ENCODE measurements at regions not wholly inside any gene's neighbourhood (a gene's known extent, or its start where the extent isn't known, plus 50 kb on each side); places are given as distances from the start of the nearest gene placed in this dataset.

GRCh38 chr13:74346960-74347359 lies 212.8 kb upstream of the KLF12 start:
- TF ChIP-seq, protein P1, sequence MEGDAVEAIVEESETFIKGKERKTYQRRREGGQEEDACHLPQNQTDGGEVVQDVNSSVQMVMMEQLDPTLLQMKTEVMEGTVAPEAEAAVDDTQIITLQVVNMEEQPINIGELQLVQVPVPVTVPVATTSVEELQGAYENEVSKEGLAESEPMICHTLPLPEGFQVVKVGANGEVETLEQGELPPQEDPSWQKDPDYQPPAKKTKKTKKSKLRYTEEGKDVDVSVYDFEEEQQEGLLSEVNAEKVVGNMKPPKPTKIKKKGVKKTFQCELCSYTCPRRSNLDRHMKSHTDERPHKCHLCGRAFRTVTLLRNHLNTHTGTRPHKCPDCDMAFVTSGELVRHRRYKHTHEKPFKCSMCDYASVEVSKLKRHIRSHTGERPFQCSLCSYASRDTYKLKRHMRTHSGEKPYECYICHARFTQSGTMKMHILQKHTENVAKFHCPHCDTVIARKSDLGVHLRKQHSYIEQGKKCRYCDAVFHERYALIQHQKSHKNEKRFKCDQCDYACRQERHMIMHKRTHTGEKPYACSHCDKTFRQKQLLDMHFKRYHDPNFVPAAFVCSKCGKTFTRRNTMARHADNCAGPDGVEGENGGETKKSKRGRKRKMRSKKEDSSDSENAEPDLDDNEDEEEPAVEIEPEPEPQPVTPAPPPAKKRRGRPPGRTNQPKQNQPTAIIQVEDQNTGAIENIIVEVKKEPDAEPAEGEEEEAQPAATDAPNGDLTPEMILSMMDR (optimal IDR thresholded peaks at IDR 0.05 in 1 of 3, IDR thresholded peaks at IDR 0.05 in 1 of 3, conservative IDR thresholded peaks at IDR 0.05 in 1 of 3; ENCODE audit: extremely low read depth in 1 of 3, insufficient read depth in 2 of 3, low read length in 3 of 3) = no peak
- TF ChIP-seq EZH2 (IDR thresholded peaks at IDR 0.05; ENCODE audit: low read length) = no peak
- H3K27ac ChIP-seq (ENCODE audit: control insufficient read depth, insufficient read depth, low read length) = no peak overlapping the region
- no peaks in the 10 kb centered on the region for H3K36me3 ChIP-seq (ENCODE audit: control insufficient read depth in 2 of 2, extremely low read depth in 1 of 2, insufficient read depth in 2 of 2, low read length in 2 of 2)
- H3K27me3 ChIP-seq (ENCODE audit: control insufficient read depth, extremely low read depth, insufficient read depth, low read length) = no peaks in the 10 kb centered on the region
- no peaks in the 10 kb centered on the region for H3K9me3 ChIP-seq (ENCODE audit: control insufficient read depth, low read depth, low read length)
- DNase-seq (ENCODE audit: low read depth, low spot score) (no peak), FAIRE-seq (no peak)
- no peaks in the 10 kb centered on the region for H3K9me1 ChIP-seq (ENCODE audit: control insufficient read depth, extremely low read depth, insufficient read depth, low read length)
- H3K9ac ChIP-seq (ENCODE audit: control insufficient read depth, extremely low read depth, insufficient read depth, low read length) = no peak overlapping the region
- H2AFZ ChIP-seq (ENCODE audit: control insufficient read depth, low read length) = no peak overlapping the region
- H3K4me1 ChIP-seq (ENCODE audit: control insufficient read depth, extremely low read depth, insufficient read depth, low read length) = no peaks in the 10 kb centered on the region
- dilution Hi-C loops (cut with MboI; ENCODE audit: extremely low pct_ligation_motif_present, low sequenced_read_pairs) = no loop called here
- no peak overlapping the region for H3K4me3 ChIP-seq (ENCODE audit: control insufficient read depth in 2 of 3, extremely low read depth in 1 of 3, insufficient read depth in 2 of 3, low read depth in 1 of 3, low read length in 3 of 3)
- no peaks in the 10 kb centered on the region for H3K79me2 ChIP-seq (ENCODE audit: control insufficient read depth, insufficient read depth, low read length)
- H4K20me1 ChIP-seq (ENCODE audit: control insufficient read depth, extremely low read depth, insufficient read depth, low read length) = no peaks in the 10 kb centered on the region
- H3K4me2 ChIP-seq (ENCODE audit: control insufficient read depth, extremely low read depth, insufficient read depth, low read depth, low read length) = no peak overlapping the region

GRCh38 chr13:74338341-74338740 lies 204.1 kb upstream of the KLF12 start:
- H3K27me3 ChIP-seq (ENCODE audit: control insufficient read depth, extremely low read depth, insufficient read depth, low read length) = no peaks in the 10 kb centered on the region
- H3K36me3 ChIP-seq (ENCODE audit: control insufficient read depth in 2 of 2, extremely low read depth in 1 of 2, insufficient read depth in 2 of 2, low read length in 2 of 2) = no peaks in the 10 kb centered on the region
- no peak overlapping the region for H3K27ac ChIP-seq (ENCODE audit: control insufficient read depth, insufficient read depth, low read length)
- FAIRE-seq (no peak), DNase-seq (ENCODE audit: low read depth, low spot score) (no peak)
- no peaks in the 10 kb centered on the region for H3K9me1 ChIP-seq (ENCODE audit: control insufficient read depth, extremely low read depth, insufficient read depth, low read length)
- TF ChIP-seq, protein P1 (optimal IDR thresholded peaks at IDR 0.05 in 1 of 3, IDR thresholded peaks at IDR 0.05 in 1 of 3, conservative IDR thresholded peaks at IDR 0.05 in 1 of 3; ENCODE audit: extremely low read depth in 1 of 3, insufficient read depth in 2 of 3, low read length in 3 of 3) = no peak
- no peak for TF ChIP-seq EZH2 (IDR thresholded peaks at IDR 0.05; ENCODE audit: low read length)
- no peak overlapping the region for H3K4me2 ChIP-seq (ENCODE audit: control insufficient read depth, extremely low read depth, insufficient read depth, low read depth, low read length)
- no peaks in the 10 kb centered on the region for H3K9me3 ChIP-seq (ENCODE audit: control insufficient read depth, low read depth, low read length)
- H4K20me1 ChIP-seq (ENCODE audit: control insufficient read depth, extremely low read depth, insufficient read depth, low read length) = no peaks in the 10 kb centered on the region
- H3K4me3 ChIP-seq (ENCODE audit: control insufficient read depth in 2 of 3, extremely low read depth in 1 of 3, insufficient read depth in 2 of 3, low read depth in 1 of 3, low read length in 3 of 3) = no peak overlapping the region
- no peak overlapping the region for H2AFZ ChIP-seq (ENCODE audit: control insufficient read depth, low read length)
- H3K79me2 ChIP-seq (ENCODE audit: control insufficient read depth, insufficient read depth, low read length) = no peaks in the 10 kb centered on the region
- dilution Hi-C loops (cut with MboI; ENCODE audit: extremely low pct_ligation_motif_present, low sequenced_read_pairs) = no loop called here
- H3K9ac ChIP-seq (ENCODE audit: control insufficient read depth, extremely low read depth, insufficient read depth, low read length) = no peak overlapping the region
- H3K4me1 ChIP-seq (ENCODE audit: control insufficient read depth, extremely low read depth, insufficient read depth, low read length) = no peaks in the 10 kb centered on the region
